SK-N-SH (cell line): ENCODE measurements at regions not wholly inside any gene's neighbourhood (a gene's known extent, or its start where the extent isn't known, plus 50 kb on each side); places are given as distances from the start of the nearest gene placed in this dataset.

ENCODE experiments used
- CTCF ChIA-PET: fragments of 300-600, 350-600 bp; formaldehyde crosslinking; extraction: SDS; loops from one replicate; lab custom pipeline; 2021; lab: Yijun Ruan, JAX
- POLR2A ChIA-PET: fragments of 350-600 bp; sonication (Branson Sonifier 250); formaldehyde crosslinking; extraction: SDS; loops from one replicate; lab custom pipeline; 2020; ENCODE audit warnings: antibody characterized with exemption, inconsistent platforms; lab: Yijun Ruan, JAX
- DNase-seq: peaks from one replicate; pipeline ENCODE4 v3.0.0; 2012
- H2AFZ ChIP-seq: fragments of 200-600 bp; sonication (generic); 2 replicates; pipeline ENCODE4 v1.8.1; 2016; ENCODE audit warnings: antibody characterized with exemption, mild to moderate bottlenecking, low read depth
- H3F3A ChIP-seq: fragments of 200-600 bp; sonication (generic); replicated peaks from 2 replicates; pipeline ENCODE3; 2016; ENCODE audit warnings: antibody characterized with exemption, mild to moderate bottlenecking; ENCODE audit not compliant: insufficient read depth
- H3K27ac ChIP-seq, 2 experiments: fragments of 200-500 bp in 1 of 2; fragments of 200-600 bp in 1 of 2; sonication (Bioruptor generic) in 1 of 2; sonication (generic), shearing (Covaris generic) in 1 of 2; 2 replicates each; pipeline versions ENCODE4 v1.5.1 to v1.6.1; 2014 to 2016; ENCODE audit warnings: low read depth in 2 of 2, inconsistent platforms in 1 of 2, low read length in 1 of 2, mild to moderate bottlenecking in 1 of 2, mixed read lengths in 1 of 2
- H3K27me3 ChIP-seq: fragments of 200-600 bp; sonication (generic), shearing (Covaris generic); 2 replicates; pipeline ENCODE4 v1.6.1; 2016; ENCODE audit warnings: mixed run types; ENCODE audit not compliant: insufficient read depth
- H3K36me3 ChIP-seq, 2 experiments: fragments of 200-500 bp in 1 of 2; fragments of 200-600 bp in 1 of 2; sonication (Bioruptor generic) in 1 of 2; sonication (generic) in 1 of 2; replicated peaks in 1 of 2; 2 replicates each; pipeline versions ENCODE3 to v1.5.1; 2014 to 2016; ENCODE audit warnings: low read length in 1 of 2, mild to moderate bottlenecking in 1 of 2; ENCODE audit not compliant: insufficient read depth in 2 of 2, control insufficient read depth in 1 of 2
- H3K4me1 ChIP-seq, 2 experiments: fragments of 200-500 bp in 1 of 2; fragments of 200-600 bp in 1 of 2; sonication (Bioruptor generic) in 1 of 2; sonication (generic), shearing (Covaris generic) in 1 of 2; 2 replicates each; pipeline versions ENCODE4 v1.5.1 to v1.6.1; 2014 to 2016; ENCODE audit warnings: low read depth in 1 of 2, low read length in 1 of 2, mixed run types in 1 of 2; ENCODE audit not compliant: insufficient read depth in 2 of 2, control insufficient read depth in 1 of 2
- H3K4me2 ChIP-seq: fragments of 200-600 bp; sonication (generic), shearing (Covaris generic); 2 replicates; pipeline ENCODE4 v1.6.1; 2017; ENCODE audit warnings: mixed run types
- H3K4me3 ChIP-seq, 2 experiments: fragments of 200-500 bp in 1 of 2; fragments of 200-600 bp in 1 of 2; sonication (Bioruptor generic) in 1 of 2; sonication (generic), shearing (Covaris generic) in 1 of 2; 2 replicates each; pipeline versions ENCODE4 v1.5.1 to v1.8.1; 2014 to 2016; ENCODE audit warnings: low read depth in 2 of 2, inconsistent platforms in 1 of 2, low read length in 1 of 2, mild to moderate bottlenecking in 1 of 2, mixed read lengths in 1 of 2, moderate library complexity in 1 of 2
- H3K79me2 ChIP-seq: fragments of 200-600 bp; sonication (generic); 2 replicates; pipeline ENCODE4 v1.8.1; 2017; ENCODE audit warnings: mild to moderate bottlenecking; ENCODE audit not compliant: insufficient read depth
- H3K9ac ChIP-seq: fragments of 200-600 bp; sonication (generic); 2 replicates; pipeline ENCODE4 v1.6.1; 2017; ENCODE audit warnings: mixed run types
- H3K9me2 ChIP-seq: fragments of 200-600 bp; sonication (generic); 2 replicates; pipeline ENCODE4 v1.6.1; 2017; ENCODE audit warnings: mixed run types
- H3K9me3 ChIP-seq: fragments of 200-600 bp; sonication (generic); 2 replicates; pipeline ENCODE4 v1.6.1; 2017; ENCODE audit warnings: mixed run types, mild to moderate bottlenecking, moderate library complexity
- H4K20me1 ChIP-seq: fragments of 200-600 bp; sonication (generic); 2 replicates; pipeline ENCODE4 v1.6.1; 2017; ENCODE audit warnings: mild to moderate bottlenecking, mixed run types; ENCODE audit not compliant: insufficient read depth
- FOSL2 ChIP-seq: IDR thresholded peaks from 2 replicates; pipeline ENCODE4 v1.4.0; 2012; ENCODE audit warnings: low read depth, mild to moderate bottlenecking, moderate library complexity, borderline replicate concordance
- FOXJ3 ChIP-seq: sonication (generic); formaldehyde crosslinking; IDR thresholded peaks from 2 replicates; pipeline ENCODE4 v1.5.1; 2020; ENCODE audit warnings: mild to moderate bottlenecking, missing genetic modification reagents
- FOXM1 ChIP-seq: IDR thresholded peaks from 2 replicates; pipeline ENCODE4 v1.4.0; 2012; ENCODE audit warnings: low read depth, mild to moderate bottlenecking
- JUND ChIP-seq: IDR thresholded peaks from 2 replicates; pipeline ENCODE4 v1.4.0; 2012
- MAX ChIP-seq: IDR thresholded peaks from 2 replicates; pipeline ENCODE4 v1.4.0; 2012; ENCODE audit warnings: low read depth
- MEF2A ChIP-seq: IDR thresholded peaks from 2 replicates; pipeline ENCODE4 v1.4.0; 2012; ENCODE audit warnings: low read depth, borderline replicate concordance
- MXI1 ChIP-seq: IDR thresholded peaks from 2 replicates; pipeline ENCODE4 v1.6.1; 2012; ENCODE audit warnings: mild to moderate bottlenecking, low read depth, low read length, improper control_type of control experiment
- NFIC ChIP-seq: IDR thresholded peaks from 2 replicates; pipeline ENCODE4 v1.4.0; 2012; ENCODE audit warnings: borderline replicate concordance
- NRF1 ChIP-seq: IDR thresholded peaks from 2 replicates; pipeline ENCODE4 v1.6.1; 2012; ENCODE audit warnings: low read depth, mild to moderate bottlenecking, low read length
- PBX3 ChIP-seq: IDR thresholded peaks from 2 replicates; pipeline ENCODE4; 2012
- POLR2AphosphoS5 ChIP-seq: IDR thresholded peaks from 2 replicates; pipeline ENCODE4 v1.6.1; 2012; ENCODE audit warnings: low read depth, low read length
- RXRA ChIP-seq: IDR thresholded peaks from 2 replicates; pipeline ENCODE4 v1.4.0; 2012; ENCODE audit warnings: low read depth, mild to moderate bottlenecking, borderline replicate concordance
- SIN3A ChIP-seq: IDR thresholded peaks from 2 replicates; pipeline ENCODE4 v1.6.1; 2012; ENCODE audit warnings: low read depth, mild to moderate bottlenecking, low read length, moderate library complexity, borderline replicate concordance
- TEAD4 ChIP-seq: IDR thresholded peaks from 2 replicates; pipeline ENCODE4 v1.4.0; 2012; ENCODE audit warnings: mild to moderate bottlenecking, borderline replicate concordance; ENCODE audit not compliant: insufficient read depth
- ZBTB33 ChIP-seq: IDR thresholded peaks from 2 replicates; pipeline ENCODE4 v1.4.0; 2012; ENCODE audit warnings: low read depth, borderline replicate concordance
- WGBS: methylation state at CpG from one replicate; pipeline ENCODE4 v1.1.6; 2017; ENCODE audit warnings: low lambda C conversion rate; 5-methylcytosine and 5-hydroxymethylcytosine counted together

- no peaks in the 10 kb centered on the region for H3K36me3 ChIP-seq
- H4K20me1 ChIP-seq = no peaks in the 10 kb centered on the region
- no peak overlapping the region for H3K27ac ChIP-seq
- no peaks in the 10 kb centered on the region; the same call in 1 of the 2 replicates for H3K27me3 ChIP-seq
- DNase-seq = no peak
- H2AFZ ChIP-seq = no peak overlapping the region
- no peaks in the 10 kb centered on the region for H3K9me3 ChIP-seq
- peaks cover 0 to 20% of the 10 kb centered on the region in 2 experiments; a peak in 1 of 4 replicates for H3K4me1 ChIP-seq
- H3F3A ChIP-seq = no peaks in the 10 kb centered on the region
- no peak overlapping the region for H3K4me3 ChIP-seq
- no peak overlapping the region for H3K4me2 ChIP-seq
- no peak for TF ChIP-seq NRF1
- TF ChIP-seq MXI1 = no peak
- no peak for TF ChIP-seq FOXM1
- TF ChIP-seq ZBTB33 = no peak
- no peak for TF ChIP-seq SIN3A
- TF ChIP-seq JUND = no peak
- TF ChIP-seq FOSL2 = no peak
- no peak for TF ChIP-seq MAX
- no peak for TF ChIP-seq POLR2AphosphoS5
- WGBS = 15% methylated on average over 8 of the region's 11 CpGs
- H3K79me2 ChIP-seq = no peaks in the 10 kb centered on the region
- no peak overlapping the region for H3K9ac ChIP-seq
- CTCF ChIA-PET = interaction anchor here (6.5 kb wide), 1 partner anchor 257 kb away, joined by 103 read pairs; no protein-coding TSS in a partner anchor
- no peaks in the 10 kb centered on the region for H3K9me2 ChIP-seq
- POLR2A ChIA-PET = no interaction called here
Measured at GRCh38 chr22:49048591-49048990, 779.1 kb downstream of the BRD1 start.

GRCh38 chr22:49047447-49047846, 780.2 kb downstream of the BRD1 start:
- no peaks in the 10 kb centered on the region for H4K20me1 ChIP-seq
- TF ChIP-seq TEAD4 (no peak), JUND (no peak), NFIC (no peak), FOXM1 (no peak), FOXJ3 (CRISPR knock-in tag) (no peak), MEF2A (no peak), ZBTB33 (no peak), RXRA (no peak), PBX3 (no peak)
- TF ChIP-seq, all 33 proteins: peak for 0
- Histone ChIP-seq H3K4me3 (no peak overlapping the region), H2AFZ (no peak overlapping the region), H3K9me2 (no peaks in the 10 kb centered on the region), H3K27ac (no peak overlapping the region), H3K9me3 (no peaks in the 10 kb centered on the region), H3K4me1 (peaks cover 0 to 31% of the 10 kb centered on the region in 2 experiments; a peak in 2 of 4 replicates), H3F3A (no peaks in the 10 kb centered on the region), H3K4me2 (no peak overlapping the region), H3K27me3 (no peaks in the 10 kb centered on the region; the same call in 1 of the 2 replicates), H3K36me3 (no peaks in the 10 kb centered on the region), H3K79me2 (no peaks in the 10 kb centered on the region), H3K9ac (no peak overlapping the region)
- CTCF ChIA-PET = interaction anchor here (0.9 to 6.5 kb wide), 16 partner anchors 8 to 301 kb away, joined by 3 to 103 read pairs (median 6); no protein-coding TSS in a partner anchor
- no peak for DNase-seq
- 10% methylated on average over 5 of the region's 5 CpGs for WGBS
- POLR2A ChIA-PET = no interaction called here
